Stimulated activated CD4-positive, alpha-beta T cell treated with anti-CD3 and anti-CD28 coated beads, Interleukin-1b, Interleukin-23, amount 100 ng/mL, for 24 hours (primary cell): ENCODE measurements at regions not wholly inside any gene's neighbourhood (a gene's known extent, or its start where the extent isn't known, plus 50 kb on each side); places are given as distances from the start of the nearest gene placed in this dataset.

ENCODE experiments used
- DNase-seq, 4 experiments: peaks; one replicate each; pipeline ENCODE4 v3.0.0-alpha.2; 2020; ENCODE audit warnings: low read depth in 4 of 4, low spot score in 1 of 4

DNA sequence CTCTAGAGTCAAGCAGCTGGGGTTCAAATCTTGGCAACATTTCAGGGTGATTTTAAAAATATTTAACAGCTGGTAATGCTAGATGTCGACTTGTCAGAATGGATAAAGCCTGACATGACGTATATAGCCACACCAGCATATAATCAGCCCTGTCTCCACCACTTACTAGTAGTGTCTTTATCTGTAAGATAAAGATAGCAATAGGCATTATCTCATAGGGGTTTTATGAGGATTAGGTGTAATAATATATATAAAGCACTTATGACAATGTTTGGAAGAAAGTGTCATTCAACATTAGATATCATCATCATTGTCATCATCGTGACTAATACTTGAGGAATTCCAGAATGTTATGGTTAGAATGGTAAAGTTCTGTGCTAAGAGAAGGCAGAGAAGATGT, 369.0 kb upstream of the CWC22 start:
- DNase-seq, result no peak

DNA sequence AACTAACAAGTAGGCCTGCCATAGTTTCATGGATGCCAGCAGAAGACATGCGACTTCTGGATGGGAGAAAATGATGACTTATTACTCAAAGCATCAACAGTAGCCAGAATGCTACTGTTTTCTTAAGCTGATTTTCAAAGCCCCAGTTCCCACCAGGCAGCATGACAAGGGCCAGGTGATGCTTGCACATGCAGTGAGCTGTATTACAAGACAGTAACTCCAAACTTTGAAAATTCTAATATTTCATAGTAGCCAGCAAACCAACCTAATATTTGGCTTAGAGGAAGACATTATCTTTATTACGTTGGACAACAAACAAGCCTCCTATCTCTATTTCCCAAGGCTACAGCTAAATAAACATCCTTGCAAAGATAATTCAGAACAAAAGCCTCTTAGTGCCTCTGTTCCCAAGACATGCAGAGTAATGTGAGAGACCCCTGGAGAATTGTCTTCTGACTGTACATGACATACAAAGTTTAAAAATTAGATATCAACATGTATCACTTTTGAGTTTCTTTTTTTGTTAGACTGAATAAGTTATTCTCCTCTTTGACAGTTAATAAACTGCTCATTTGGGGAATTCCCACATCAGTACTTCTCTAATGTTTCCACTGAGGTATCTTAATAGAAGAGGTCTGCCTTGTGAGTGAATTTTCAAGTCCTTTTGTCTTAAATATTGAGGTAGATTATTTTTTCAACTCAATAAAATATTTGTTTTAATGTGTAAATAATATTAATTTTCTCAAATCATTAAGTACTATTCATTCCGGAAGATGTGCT, 367.6 kb upstream of the CWC22 start:
- no peak for DNase-seq

DNA sequence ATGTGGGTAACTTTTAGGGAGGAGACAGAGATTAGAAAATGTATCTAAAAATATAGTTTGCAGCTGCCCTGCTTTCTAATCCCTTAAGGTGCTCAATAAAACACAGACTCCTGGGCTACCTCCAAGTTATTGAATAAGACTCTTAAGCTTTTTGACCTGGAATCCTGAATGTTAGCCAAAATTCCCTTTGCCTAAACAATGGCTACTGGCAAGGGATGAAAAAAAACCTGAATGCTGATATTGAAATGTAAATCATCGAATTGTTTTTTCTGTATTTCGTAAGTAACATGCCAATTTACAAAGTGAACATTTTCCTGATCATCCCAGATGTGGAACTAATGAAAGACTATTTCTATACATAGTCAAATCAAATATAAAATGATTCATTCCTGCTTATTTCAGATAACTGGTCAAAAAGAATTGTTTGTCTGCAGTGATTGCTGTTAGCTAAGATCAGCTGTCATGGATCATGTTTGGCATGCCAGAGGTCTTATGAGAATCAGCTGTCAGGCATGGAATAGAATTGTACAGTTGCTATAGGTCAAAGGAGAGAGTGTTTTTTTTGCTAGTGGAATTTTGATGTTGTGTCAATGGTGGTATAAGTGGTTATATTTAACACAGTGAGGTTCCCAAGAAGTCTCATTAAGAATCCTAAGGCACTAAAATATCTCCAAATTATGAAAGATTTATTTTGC, 363.6 kb upstream of the CWC22 start:
- DNase-seq, result no peak

DNA sequence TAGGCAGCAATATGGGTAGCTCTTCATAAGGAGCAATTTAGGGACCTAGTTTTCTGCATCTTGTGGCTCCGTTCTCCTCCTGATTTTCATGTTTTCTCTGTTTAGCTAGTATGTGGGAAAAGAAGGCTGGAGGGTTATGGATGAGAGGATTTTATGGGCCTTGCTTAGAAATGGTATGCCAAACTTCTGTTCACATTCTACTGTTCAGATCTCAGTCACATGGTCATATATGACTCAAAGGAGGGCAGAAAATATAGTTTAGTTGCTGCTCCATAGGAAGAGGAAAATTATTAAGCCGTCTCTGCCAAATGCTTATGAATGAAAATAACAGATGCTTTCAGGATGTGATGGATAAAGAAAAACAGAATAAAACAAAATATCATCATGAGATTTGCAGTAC, 361.8 kb upstream of the CWC22 start:
- no peak for DNase-seq

DNA sequence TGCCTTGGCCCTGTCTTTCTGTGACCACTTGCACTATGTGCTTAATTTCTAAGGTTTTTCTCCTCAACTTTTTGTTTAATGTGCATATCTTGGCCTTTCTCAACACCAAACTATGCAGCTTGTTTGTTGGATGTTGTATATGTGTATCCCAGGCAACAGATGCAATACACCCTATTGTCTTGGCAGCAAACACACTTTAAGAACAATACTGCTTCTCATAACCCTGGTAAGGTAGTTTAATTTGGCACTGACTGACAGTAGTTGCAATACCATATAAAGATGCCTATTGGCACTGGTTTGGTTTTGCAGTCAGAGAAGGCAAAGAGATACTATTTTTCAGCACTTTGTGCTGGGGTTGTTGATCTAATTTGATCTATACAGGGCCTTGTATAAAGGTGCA, 360.7 kb upstream of the CWC22 start:
- DNase-seq, result no peak

DNA sequence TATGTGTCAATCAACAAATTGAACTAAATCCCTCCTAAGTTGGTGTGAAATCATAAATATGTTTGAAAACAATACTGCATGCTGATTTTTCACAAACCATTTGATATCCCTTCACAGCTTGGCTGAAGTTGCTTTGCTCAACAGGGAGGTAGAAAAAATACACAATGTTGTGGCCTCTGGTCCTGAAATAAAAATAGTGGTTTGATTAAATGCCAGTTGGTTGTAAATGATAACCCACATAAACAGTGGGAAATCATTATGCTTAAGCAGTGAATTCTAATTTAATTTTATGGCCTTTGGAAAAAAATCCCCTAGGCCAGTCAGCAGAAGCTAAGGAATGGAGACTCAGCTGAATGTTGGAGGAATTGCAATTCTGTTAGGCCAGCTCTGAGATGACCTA, 359.4 kb upstream of the CWC22 start:
- no peak for DNase-seq

DNA sequence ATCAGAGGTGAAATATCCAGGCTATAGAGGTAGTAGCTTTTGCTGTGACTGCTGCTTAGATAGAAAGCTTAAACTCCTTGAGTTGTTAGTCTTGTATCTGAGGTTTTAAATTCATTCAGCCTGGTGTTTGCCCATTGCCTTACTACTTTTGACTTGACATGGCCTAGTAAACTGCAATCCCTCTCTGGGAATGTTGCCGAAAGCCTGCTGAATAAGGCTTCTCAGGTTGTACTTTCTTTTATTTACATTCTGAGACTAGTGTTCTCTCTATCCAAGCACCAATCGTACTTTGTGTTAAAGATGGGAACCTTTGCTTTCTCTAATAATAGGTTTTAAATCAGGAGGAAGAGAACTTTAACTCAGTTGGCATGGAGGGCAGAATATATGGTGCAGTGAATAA, 357.6 kb upstream of the CWC22 start:
- no peak for DNase-seq

DNA sequence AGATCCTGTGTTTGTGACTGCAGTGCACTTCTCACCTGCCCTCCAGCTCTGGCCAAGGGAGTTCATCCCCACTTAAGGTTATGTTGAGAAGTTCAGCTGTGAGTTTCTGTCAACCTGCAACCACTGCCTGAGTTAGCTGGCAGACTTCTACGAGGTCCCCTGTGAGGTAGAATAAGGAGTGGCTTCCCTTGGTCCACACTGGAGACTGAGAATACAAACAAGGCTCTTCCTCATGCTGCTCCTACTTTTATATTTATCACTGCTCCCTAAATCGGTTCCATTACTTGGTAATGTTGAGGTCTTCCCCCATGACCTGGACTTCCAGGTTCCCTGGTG, 353.2 kb upstream of the CWC22 start:
- DNase-seq, result no peak

DNA sequence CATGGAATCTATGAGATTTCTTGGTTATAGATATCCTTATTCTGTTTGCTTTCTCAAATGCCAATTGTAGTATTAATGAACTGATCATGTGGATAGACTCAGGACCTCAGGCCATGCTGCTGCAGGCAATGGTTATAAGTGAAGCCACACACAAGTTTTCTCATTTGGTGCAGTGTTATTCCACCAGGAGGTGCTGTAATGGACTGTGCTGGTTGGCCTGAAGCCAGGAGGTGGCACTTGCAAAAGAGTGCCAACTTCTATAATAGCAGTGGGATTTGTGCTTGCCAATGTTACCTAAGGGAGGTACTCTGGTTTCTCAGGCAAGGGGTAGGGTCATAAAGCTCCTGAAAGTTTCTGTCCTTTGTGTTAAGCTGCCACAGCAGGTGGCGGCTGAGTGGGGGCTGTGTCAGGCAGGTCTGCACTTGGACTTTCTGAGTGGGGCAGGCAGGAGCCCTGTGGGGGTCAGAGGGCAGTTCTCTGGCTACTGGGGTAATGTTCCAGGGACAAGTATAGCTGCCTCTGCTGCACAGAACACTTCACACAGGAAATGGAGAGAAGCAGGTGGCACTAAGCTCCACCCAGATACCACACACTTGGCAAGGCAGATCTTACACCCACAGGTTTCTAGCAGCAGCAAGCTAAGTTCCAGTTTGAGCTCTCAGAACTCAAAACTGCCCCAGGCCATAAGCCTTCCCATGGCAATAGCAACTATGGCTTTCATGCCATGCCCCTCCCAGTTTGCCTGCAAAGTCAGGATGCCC, 352.6 kb upstream of the CWC22 start:
- DNase-seq, result no peak

DNA sequence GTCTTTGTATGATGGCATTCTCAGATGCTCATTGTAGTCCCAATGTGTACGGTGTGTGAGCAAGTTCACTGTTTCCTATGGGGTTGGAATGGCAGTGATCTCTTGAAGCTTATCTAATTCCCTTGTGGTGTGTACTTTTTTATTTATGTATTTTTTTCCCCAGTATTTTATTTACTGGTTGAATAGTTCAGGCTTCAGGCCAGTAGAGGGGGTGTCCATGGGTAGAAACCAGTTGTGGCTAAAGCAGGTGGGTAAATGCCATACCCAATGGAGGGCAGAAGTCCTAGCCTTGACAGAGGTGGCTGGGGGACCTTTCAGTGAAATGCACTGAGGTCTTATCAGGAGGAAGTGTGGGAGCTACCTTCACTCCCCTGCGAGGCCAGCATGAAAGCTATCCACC, 351.4 kb upstream of the CWC22 start:
- DNase-seq, result no peak

DNA sequence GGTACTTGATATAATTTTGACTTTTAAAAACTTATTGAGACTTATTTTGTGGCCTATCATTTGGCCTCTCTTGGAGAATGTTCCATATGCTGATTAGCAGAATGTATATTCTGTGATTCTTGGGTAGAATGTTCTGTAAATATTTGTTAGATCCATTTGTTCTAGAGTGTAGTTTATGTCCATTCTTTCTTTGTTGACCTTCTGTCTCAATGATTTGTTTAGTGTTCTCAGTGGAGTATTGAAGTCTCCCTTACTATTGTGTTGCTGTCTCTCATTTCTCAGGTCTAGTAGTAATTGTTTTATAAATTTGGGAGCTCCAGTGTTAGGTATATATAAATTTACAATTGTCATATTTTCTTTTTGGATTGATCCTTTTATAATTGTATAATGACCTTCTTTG, 349.6 kb upstream of the CWC22 start:
- DNase-seq, result no peak

DNA sequence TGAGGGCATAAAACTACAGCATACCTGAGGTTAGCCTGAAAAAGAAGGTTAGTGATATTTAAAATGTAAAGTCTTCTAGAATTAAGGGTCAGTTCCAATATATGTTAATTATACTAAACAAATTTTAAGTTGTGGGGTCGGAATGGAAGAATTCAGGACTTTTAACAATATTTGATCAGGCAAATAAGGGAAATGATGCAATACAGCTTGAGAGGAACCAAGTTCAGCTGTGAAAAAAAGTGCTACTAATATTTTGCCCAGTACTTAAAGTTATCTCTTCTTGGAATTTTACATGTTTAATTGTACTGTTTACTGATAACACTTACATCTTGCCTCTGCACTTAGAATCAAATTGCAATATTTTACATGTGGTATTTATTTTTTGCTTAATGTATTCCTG, 345.5 kb upstream of the CWC22 start:
- no peak for DNase-seq

DNA sequence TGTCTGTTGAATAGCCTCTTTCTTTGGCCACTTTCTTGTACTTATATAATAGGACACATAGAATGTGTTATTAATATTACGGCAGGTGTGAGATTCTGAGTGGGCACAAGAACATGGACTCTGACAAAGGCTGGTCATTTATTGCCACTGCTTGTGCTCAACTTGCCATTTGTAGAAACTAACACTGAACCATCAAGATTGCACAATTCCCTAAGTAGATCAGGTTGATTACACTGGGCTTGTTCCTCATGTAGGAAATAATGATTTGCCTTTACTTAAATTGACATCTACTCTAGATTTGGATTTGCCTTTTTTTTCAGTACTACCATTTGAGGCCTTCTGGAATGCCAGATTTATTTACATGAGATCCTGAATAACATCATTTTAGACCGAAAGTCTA, 342.7 kb upstream of the CWC22 start:
- no peak for DNase-seq

DNA sequence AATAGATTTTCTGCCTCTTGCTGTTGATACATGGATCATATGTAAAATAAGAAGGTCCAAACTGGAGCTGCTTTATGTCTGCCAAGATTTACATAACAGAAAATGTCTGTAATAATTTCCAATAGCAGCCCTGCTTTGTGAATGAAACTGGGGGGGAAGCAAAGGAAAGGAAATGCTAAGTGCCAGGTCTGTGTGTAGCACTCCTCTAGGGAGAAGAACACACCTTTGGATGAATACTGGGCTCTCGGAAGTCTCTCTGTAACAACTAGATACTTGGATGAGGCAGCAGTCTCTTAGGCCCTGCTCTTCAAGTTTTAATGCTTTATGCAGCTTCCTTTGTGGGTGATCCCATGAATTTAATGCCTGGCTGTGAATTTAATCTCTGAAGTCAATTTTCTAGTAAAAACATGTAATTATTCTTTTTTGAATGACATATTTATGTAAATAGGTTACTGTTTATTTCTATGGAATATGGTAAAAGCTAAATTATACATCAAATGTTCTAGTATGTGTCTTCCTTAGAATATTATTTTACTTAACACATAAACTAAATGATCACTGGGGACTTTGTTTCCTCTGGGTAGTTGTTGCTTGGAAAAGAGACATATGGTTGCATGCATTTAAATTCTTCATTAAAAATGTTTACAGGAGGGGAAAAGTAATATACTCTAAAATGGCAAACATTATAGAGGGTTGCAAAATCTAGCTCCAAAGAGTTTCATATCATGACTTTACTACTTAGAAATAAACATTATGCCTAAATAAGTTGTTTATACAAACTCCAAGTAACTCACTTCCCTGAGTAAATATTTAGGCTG, 336.6 kb upstream of the CWC22 start:
- DNase-seq, result no peak

DNA sequence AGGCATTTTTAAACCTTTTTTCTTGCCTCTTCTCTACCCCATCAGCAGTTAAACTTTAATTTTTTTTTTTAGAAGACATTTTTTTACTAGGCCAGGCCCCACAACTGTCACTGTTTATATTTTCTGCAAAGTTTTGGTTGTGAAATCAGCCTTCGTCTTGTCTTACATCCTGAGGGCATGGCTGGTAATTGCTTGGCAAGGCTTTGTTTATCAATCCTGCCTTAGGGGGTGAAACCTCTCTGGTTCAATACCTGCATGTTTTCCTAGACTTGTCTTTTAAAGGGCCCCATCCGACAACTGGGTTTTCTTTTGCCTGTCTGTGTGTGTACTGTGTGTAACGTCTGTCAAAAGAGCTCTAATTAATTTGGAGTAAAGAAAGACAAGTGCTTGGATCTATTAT, 330.0 kb upstream of the CWC22 start:
- no peak for DNase-seq

DNA sequence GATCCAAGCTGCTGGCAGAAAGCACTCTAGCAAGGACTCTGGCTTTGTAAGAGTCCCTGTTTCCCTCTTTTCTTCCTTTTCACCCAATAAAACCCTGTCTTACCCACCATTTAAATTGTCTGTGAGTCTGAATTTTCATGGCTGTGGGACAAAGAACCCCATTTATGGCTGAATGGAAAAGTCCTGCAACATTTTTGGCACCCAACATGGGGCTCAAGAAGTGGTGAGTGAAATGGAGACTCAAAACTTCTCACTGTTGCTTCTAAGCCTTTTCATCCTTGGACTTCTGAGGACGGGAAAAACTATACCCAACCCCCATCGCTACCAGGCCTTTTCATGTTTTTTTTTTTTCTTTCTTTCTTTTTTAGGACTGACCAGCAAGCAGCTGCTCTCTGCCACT, 329.5 kb upstream of the CWC22 start:
- DNase-seq, result no peak

DNA sequence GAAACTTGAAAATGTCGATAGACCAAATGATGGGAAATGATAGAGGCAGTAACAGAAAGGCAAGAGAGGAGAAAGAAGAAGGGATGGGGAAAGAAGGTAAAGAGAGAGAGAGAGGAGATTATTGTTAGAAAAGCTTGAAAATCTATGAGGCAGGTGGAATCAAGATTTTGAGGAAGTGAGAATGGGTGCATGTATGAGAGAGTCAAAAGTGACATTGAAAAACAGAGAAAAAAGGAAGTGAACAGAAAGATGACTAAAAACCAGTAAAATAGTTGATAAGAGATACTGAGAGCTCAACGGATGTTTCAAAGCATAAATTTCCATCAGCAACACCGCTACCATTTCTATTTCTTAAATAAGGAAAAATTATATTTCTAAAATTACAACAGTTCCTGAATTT, 327.4 kb upstream of the CWC22 start:
- DNase-seq, result no peak

DNA sequence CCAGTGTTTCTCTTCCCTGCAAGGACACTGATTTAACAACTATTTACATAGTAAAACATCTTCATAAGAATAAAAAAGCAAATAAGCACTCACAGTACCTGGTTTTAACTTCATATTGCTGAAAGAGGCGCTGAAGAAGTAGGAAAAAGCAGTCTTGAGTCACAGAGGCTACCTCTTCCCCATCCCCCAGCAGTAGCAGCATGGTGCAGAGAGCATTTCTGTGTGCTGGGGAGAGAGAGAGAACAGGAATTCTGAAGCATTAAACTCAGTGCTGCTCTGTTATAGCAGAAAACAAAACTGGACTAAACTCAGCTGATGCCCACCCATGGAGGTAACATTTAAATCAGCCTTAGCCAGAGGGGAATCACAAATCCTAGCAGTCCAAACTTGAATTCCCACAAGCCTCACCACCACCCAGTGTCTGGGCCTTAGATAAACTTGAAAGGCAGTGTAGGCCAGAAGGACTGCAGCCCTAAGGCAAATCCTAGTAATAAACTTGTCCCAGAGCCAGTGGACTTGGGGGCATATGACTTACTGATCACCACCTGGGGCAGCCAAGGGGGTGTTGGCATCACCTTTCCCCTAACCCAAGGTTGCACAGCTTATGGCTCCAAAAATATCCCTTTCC, 321.8 kb upstream of the CWC22 start:
- no peak for DNase-seq

DNA sequence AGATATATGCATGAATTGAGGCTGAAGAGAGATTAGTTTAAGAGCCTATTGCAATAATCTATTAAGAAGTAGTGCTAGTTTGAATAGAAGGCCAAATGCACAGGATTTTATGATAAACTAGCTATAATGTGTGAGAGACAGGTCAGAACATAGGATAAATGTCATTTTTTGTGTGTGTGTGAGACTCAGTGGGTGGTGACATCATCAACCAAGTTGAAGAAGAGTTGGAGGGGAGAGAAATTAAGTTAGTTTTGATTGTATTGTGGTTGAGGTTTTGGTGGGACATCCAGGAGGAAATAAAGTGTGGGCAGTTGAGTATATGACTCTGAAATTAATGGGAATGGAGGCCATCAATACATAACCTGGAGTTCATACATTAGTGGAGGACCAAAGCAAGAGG, 320.1 kb upstream of the CWC22 start:
- DNase-seq, result no peak

DNA sequence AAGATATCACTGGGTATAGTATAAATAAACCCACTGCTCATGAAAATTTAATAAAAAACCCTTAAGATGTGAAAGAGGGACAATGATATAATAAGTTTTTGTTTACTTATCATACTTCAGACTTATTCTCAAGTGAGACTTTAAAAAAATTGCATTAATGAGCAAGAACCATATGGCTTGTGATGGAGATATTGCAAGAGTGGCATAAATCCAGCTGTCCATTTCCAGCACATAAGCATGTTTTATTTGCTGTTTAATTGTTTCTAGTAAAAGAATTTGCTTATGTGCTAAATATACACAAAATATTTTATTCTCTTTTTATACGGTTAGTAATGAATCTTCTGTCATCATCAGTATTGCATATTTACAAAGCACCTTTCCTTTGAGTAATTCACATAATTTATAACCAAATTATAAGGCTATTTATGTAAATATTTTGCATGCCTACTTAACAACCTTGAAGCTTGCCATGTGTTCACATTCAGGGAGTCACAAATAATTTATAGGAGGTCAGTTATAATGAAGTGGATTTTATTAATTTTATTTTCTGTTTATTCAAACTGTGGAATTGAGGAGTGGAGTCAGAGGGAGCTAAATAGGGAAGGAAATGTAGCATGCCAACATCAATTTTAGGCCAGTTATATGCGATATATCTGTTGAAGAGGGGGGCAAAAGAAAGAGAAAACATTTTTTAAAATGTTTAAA, 318.5 kb upstream of the CWC22 start:
- DNase-seq, result no peak

DNA sequence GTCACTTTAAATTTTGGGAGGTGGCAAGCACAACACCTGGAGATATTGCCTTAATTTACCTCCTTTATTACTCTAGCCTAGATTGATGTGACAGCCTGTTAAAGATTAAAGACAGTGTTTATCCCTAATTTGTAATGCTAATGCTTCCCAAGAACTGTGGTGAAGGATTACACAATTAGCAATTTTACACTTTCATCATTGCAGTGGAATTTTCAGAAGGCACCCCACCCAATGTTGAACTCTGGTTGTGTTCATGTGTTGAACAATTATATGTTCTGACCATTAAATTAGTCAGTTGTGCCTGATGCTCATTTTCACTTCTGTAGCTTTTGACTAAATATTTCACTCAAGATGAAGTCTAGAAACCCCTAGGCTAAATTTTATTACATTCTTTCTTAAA, 317.1 kb upstream of the CWC22 start:
- DNase-seq, result no peak
